Keratinocyte (primary cell): ENCODE measurements at regions not wholly inside any gene's neighbourhood (a gene's known extent, or its start where the extent isn't known, plus 50 kb on each side); places are given as distances from the start of the nearest gene placed in this dataset.

Experiments used
- DNase-seq: peaks from one replicate; pipeline ENCODE4 v3.0.0-alpha.2; 2011; ENCODE audit warnings: low read depth, missing footprints, low spot score
- FAIRE-seq: peaks from 2 replicates; lab custom pipeline; 2011; peaks lifted over from hg19 to GRCh38; lab: Jason Lieb, UNC
- H2AFZ ChIP-seq: 2 replicates; pipeline ENCODE4 v1.6.0; 2012; ENCODE audit warnings: low read length, control low read depth, inconsistent platforms; ENCODE audit not compliant: control insufficient read depth
- H3K27ac ChIP-seq: 2 replicates; pipeline ENCODE4 v1.5.1; 2011; ENCODE audit warnings: low read length; ENCODE audit not compliant: control insufficient read depth, insufficient read depth
- H3K27me3 ChIP-seq: 3 replicates; pipeline ENCODE4 v1.6.0; 2011; ENCODE audit warnings: low read length; ENCODE audit not compliant: control insufficient read depth, insufficient read depth; ENCODE audit errors: extremely low read depth
- H3K36me3 ChIP-seq, 2 experiments: 2 replicates in 1 of 2; 3 replicates in 1 of 2; pipeline ENCODE4 v1.5.1; 2011; ENCODE audit warnings: low read length in 2 of 2, mild to moderate bottlenecking in 1 of 2; ENCODE audit not compliant: control insufficient read depth in 2 of 2, insufficient read depth in 2 of 2; ENCODE audit errors: extremely low read depth in 1 of 2
- H3K4me1 ChIP-seq: 3 replicates; pipeline ENCODE4 v1.5.1; 2011; ENCODE audit warnings: low read length; ENCODE audit not compliant: control insufficient read depth, insufficient read depth; ENCODE audit errors: extremely low read depth
- H3K4me2 ChIP-seq: 3 replicates; pipeline ENCODE4 v1.6.0; 2011; ENCODE audit warnings: low read depth, low read length; ENCODE audit not compliant: control insufficient read depth, insufficient read depth; ENCODE audit errors: extremely low read depth
- H3K4me3 ChIP-seq, 3 experiments: fragments of 200-600 bp in 1 of 3; sonication (generic) in 1 of 3; 2 replicates in 2 of 3; 3 replicates in 1 of 3; pipeline ENCODE4 v1.5.1; 2011 to 2016; ENCODE audit warnings: low read length in 3 of 3, mild to moderate bottlenecking in 3 of 3, control low read depth in 2 of 3, inconsistent platforms in 1 of 3, low read depth in 1 of 3, mixed read lengths in 1 of 3, mixed run types in 1 of 3, moderate library complexity in 1 of 3; ENCODE audit not compliant: control insufficient read depth in 2 of 3, insufficient read depth in 2 of 3; ENCODE audit errors: extremely low read depth in 1 of 3
- H3K79me2 ChIP-seq: 2 replicates; pipeline ENCODE4 v1.6.0; 2012; ENCODE audit warnings: low read length; ENCODE audit not compliant: control insufficient read depth, insufficient read depth
- H3K9ac ChIP-seq: 3 replicates; pipeline ENCODE4 v1.6.0; 2011; ENCODE audit warnings: low read length; ENCODE audit not compliant: control insufficient read depth, insufficient read depth; ENCODE audit errors: extremely low read depth
- H3K9me1 ChIP-seq: 3 replicates; pipeline ENCODE4 v1.6.0; 2011; ENCODE audit warnings: low read length; ENCODE audit not compliant: control insufficient read depth, insufficient read depth; ENCODE audit errors: extremely low read depth
- H3K9me3 ChIP-seq: 2 replicates; pipeline ENCODE4 v1.5.1; 2012; ENCODE audit warnings: low read depth, low read length; ENCODE audit not compliant: control insufficient read depth
- H4K20me1 ChIP-seq: 3 replicates; pipeline ENCODE4 v1.6.0; 2011; ENCODE audit warnings: low read length; ENCODE audit not compliant: control insufficient read depth, insufficient read depth; ENCODE audit errors: extremely low read depth
- CTCF ChIP-seq, 3 experiments: IDR thresholded peaks in 1 of 3; conservative IDR thresholded peaks in 1 of 3; optimal IDR thresholded peaks in 1 of 3; 2 replicates in 2 of 3; 3 replicates in 1 of 3; pipeline versions ENCODE3 to v1.5.1; 2011; ENCODE audit warnings: low read length in 3 of 3, mild to moderate bottlenecking in 3 of 3, moderate library complexity in 2 of 3, control low read depth in 1 of 3, inconsistent platforms in 1 of 3; ENCODE audit not compliant: insufficient read depth in 2 of 3; ENCODE audit errors: extremely low read depth in 1 of 3
- EZH2 ChIP-seq: IDR thresholded peaks from one replicate; pipeline ENCODE4 v1.6.1; 2012; ENCODE audit warnings: inconsistent platforms, mild to moderate bottlenecking, low read length, moderate library complexity
- dilution Hi-C: fragments of 300-500 bp; cut with MboI; formaldehyde crosslinking; loops from one replicate; pipeline ENCODE4 v1.7.0; 2020; ENCODE audit warnings: low sequenced_read_pairs; ENCODE audit not compliant: extremely low pct_ligation_motif_present

GRCh38 chr10:113266147-113266546, 286.7 kb upstream of the HABP2 start:
- H2AFZ ChIP-seq: no peak overlapping the region
- no peaks in the 10 kb centered on the region for H4K20me1 ChIP-seq
- FAIRE-seq (no peak), DNase-seq (no peak)
- no peaks in the 10 kb centered on the region for H3K27me3 ChIP-seq
- no peaks in the 10 kb centered on the region for H3K4me1 ChIP-seq
- H3K36me3 ChIP-seq: no peaks in the 10 kb centered on the region
- TF ChIP-seq EZH2 (no peak), CTCF (optimal IDR thresholded peaks at IDR 0.05 in 1 of 3, IDR thresholded peaks at IDR 0.05 in 1 of 3, conservative IDR thresholded peaks at IDR 0.05 in 1 of 3; ENCODE audit: extremely low read depth in 1 of 3, insufficient read depth in 2 of 3, low read length in 3 of 3) (no peak)
- H3K79me2 ChIP-seq: no peaks in the 10 kb centered on the region
- dilution Hi-C loops: no loop called here
- H3K9ac ChIP-seq: no peak overlapping the region
- H3K9me3 ChIP-seq: no peaks in the 10 kb centered on the region
- H3K27ac ChIP-seq: no peak overlapping the region
- H3K9me1 ChIP-seq: no peaks in the 10 kb centered on the region
- no peak overlapping the region for H3K4me3 ChIP-seq
- H3K4me2 ChIP-seq: no peak overlapping the region

GRCh38 chr10:113267619-113268562, 285.0 kb upstream of the HABP2 start:
- no peak overlapping the region for H3K27ac ChIP-seq
- TF ChIP-seq EZH2 (no peak), CTCF (optimal IDR thresholded peaks at IDR 0.05 in 1 of 3, IDR thresholded peaks at IDR 0.05 in 1 of 3, conservative IDR thresholded peaks at IDR 0.05 in 1 of 3; ENCODE audit: extremely low read depth in 1 of 3, insufficient read depth in 2 of 3, low read length in 3 of 3) (no peak)
- H3K79me2 ChIP-seq: no peaks in the 10 kb centered on the region
- FAIRE-seq (no peak), DNase-seq (no peak)
- no peak overlapping the region for H3K4me3 ChIP-seq
- H2AFZ ChIP-seq: no peak overlapping the region
- dilution Hi-C loops: no loop called here
- H3K4me2 ChIP-seq: no peak overlapping the region
- no peaks in the 10 kb centered on the region for H3K4me1 ChIP-seq
- H4K20me1 ChIP-seq: no peaks in the 10 kb centered on the region
- H3K9me3 ChIP-seq: no peaks in the 10 kb centered on the region
- no peaks in the 10 kb centered on the region for H3K27me3 ChIP-seq
- no peak overlapping the region for H3K9ac ChIP-seq
- H3K9me1 ChIP-seq: no peaks in the 10 kb centered on the region
- H3K36me3 ChIP-seq: no peaks in the 10 kb centered on the region
